GM23338 (cell line): ENCODE measurements at regions not wholly inside any gene's neighbourhood (a gene's known extent, or its start where the extent isn't known, plus 50 kb on each side); places are given as distances from the start of the nearest gene placed in this dataset.

Experiments used
- ATAC-seq: fragments of 200-7000 bp; cut with Tn5 transposase; 3 replicates; pipeline ENCODE4 v1.9.1; 2020
- DNase-seq: peaks from one replicate; pipeline ENCODE4 v3.0.0-alpha.2; 2015; ENCODE audit warnings: low spot score
- H2AFZ ChIP-seq: fragments of 200-600 bp; sonication (generic); 2 replicates; pipeline ENCODE4 v1.8.0; 2016; ENCODE audit warnings: antibody characterized with exemption, mild to moderate bottlenecking, moderate library complexity
- H3F3A ChIP-seq: fragments of 200-600 bp; sonication (generic); replicated peaks from 2 replicates; pipeline ENCODE4 v1.8.0; 2017; ENCODE audit warnings: antibody characterized with exemption, mixed run types, low read depth
- H3K27ac ChIP-seq: fragments of 200-600 bp; sonication (generic); 2 replicates; pipeline ENCODE4 v1.6.1; 2016; ENCODE audit warnings: low read depth
- H3K27me3 ChIP-seq: fragments of 200-600 bp; sonication (generic); 2 replicates; pipeline ENCODE4 v1.8.0; 2016; ENCODE audit warnings: mild to moderate bottlenecking, mixed run types, moderate library complexity; ENCODE audit not compliant: insufficient read depth
- H3K36me3 ChIP-seq: fragments of 200-600 bp; sonication (generic); 2 replicates; pipeline ENCODE4 v1.8.0; 2016; ENCODE audit warnings: mild to moderate bottlenecking; ENCODE audit not compliant: insufficient read depth
- H3K4me1 ChIP-seq: fragments of 200-600 bp; sonication (generic); 2 replicates; pipeline ENCODE4 v1.8.0; 2016; ENCODE audit warnings: mild to moderate bottlenecking, moderate library complexity; ENCODE audit not compliant: insufficient read depth
- H3K4me2 ChIP-seq: fragments of 200-600 bp; sonication (generic); 2 replicates; pipeline ENCODE4 v1.7.1; 2017; ENCODE audit warnings: mixed run types
- H3K4me3 ChIP-seq: fragments of 200-600 bp; sonication (generic); 2 replicates; pipeline ENCODE4 v1.6.1; 2016; ENCODE audit warnings: mixed run types
- H3K79me2 ChIP-seq: fragments of 200-600 bp; sonication (generic); replicated peaks from 2 replicates; pipeline ENCODE4 v1.8.0; 2017; ENCODE audit warnings: mild to moderate bottlenecking; ENCODE audit not compliant: insufficient read depth
- H3K9me2 ChIP-seq: fragments of 200-600 bp; sonication (generic); 2 replicates; pipeline ENCODE4 v1.8.0; 2017; ENCODE audit not compliant: insufficient read depth
- H4K20me1 ChIP-seq: fragments of 200-600 bp; sonication (generic); replicated peaks from 2 replicates; pipeline ENCODE4 v1.8.0; 2017; ENCODE audit warnings: mild to moderate bottlenecking; ENCODE audit not compliant: insufficient read depth
- H3K27ac Mint-ChIP-seq: 2 replicates; pipeline ENCODE4 v1.8.0; 2020; ENCODE audit warnings: inconsistent platforms, mild to moderate bottlenecking, moderate library complexity, mixed read lengths
- H3K27me3 Mint-ChIP-seq: 3 replicates; pipeline ENCODE4 v1.8.0; 2022; ENCODE audit warnings: low read depth, mild to moderate bottlenecking, moderate library complexity, mixed read lengths, inconsistent platforms; ENCODE audit not compliant: insufficient read depth, poor library complexity
- H3K36me3 Mint-ChIP-seq: 3 replicates; pipeline ENCODE4 v1.8.0; 2021; ENCODE audit warnings: low read depth, mild to moderate bottlenecking, inconsistent platforms, moderate library complexity, mixed read lengths
- H3K4me1 Mint-ChIP-seq: 3 replicates; pipeline ENCODE4 v1.8.0; 2020; ENCODE audit warnings: mild to moderate bottlenecking, inconsistent platforms, mixed read lengths
- H3K4me3 Mint-ChIP-seq: 3 replicates; pipeline ENCODE4 v1.8.0; 2021; ENCODE audit warnings: moderate library complexity, mild to moderate bottlenecking, inconsistent platforms, mixed read lengths
- H3K9me3 Mint-ChIP-seq: 3 replicates; pipeline ENCODE4 v1.8.0; 2020; ENCODE audit warnings: moderate library complexity, mild to moderate bottlenecking, inconsistent platforms, mixed read lengths
- CREB1 ChIP-seq: fragments of 250-450 bp; sonication (Bioruptor Pico); IDR thresholded peaks from 2 replicates; pipeline ENCODE4 v1.5.0; 2020; ENCODE audit warnings: low read depth, mild to moderate bottlenecking, moderate library complexity
- CTCF ChIP-seq, 2 experiments: fragments of 200-600 bp in 1 of 2; sonication (generic) in 1 of 2; conservative IDR thresholded peaks; 2 replicates each; pipeline versions ENCODE4 v1.5.1 to v1.6.1; 2016 to 2017; ENCODE audit warnings: antibody characterized with exemption in 2 of 2, low read depth in 2 of 2, mild to moderate bottlenecking in 2 of 2, moderate library complexity in 1 of 2
- ETS1 ChIP-seq: IDR thresholded peaks from 2 replicates; pipeline ENCODE4 v1.6.1; 2016; ENCODE audit warnings: antibody characterized with exemption
- EZH2 ChIP-seq: fragments of 200-600 bp; sonication (generic); IDR thresholded peaks from one replicate; pipeline ENCODE4 v1.8.0; 2017; ENCODE audit warnings: antibody characterized with exemption, mild to moderate bottlenecking, low read depth; ENCODE audit not compliant: unreplicated experiment
- EZH2phosphoT487 ChIP-seq: fragments of 200-600 bp; sonication (generic); IDR thresholded peaks from one replicate; pipeline ENCODE4 v1.8.1; 2018; ENCODE audit warnings: antibody characterized with exemption; ENCODE audit not compliant: unreplicated experiment
- JUNB ChIP-seq: IDR thresholded peaks from one replicate; pipeline ENCODE4 v1.6.1; 2016; ENCODE audit warnings: antibody characterized with exemption; ENCODE audit not compliant: unreplicated experiment
- NANOG ChIP-seq: IDR thresholded peaks from 2 replicates; pipeline ENCODE4 v1.6.1; 2016; ENCODE audit warnings: antibody characterized with exemption, borderline replicate concordance
- POLR2AphosphoS5 ChIP-seq: IDR thresholded peaks from 2 replicates; pipeline ENCODE4 v1.6.1; 2016; ENCODE audit warnings: antibody characterized with exemption, low read depth
- REST ChIP-seq: IDR thresholded peaks from one replicate; pipeline ENCODE4 v1.6.1; 2018; ENCODE audit warnings: antibody characterized with exemption; ENCODE audit not compliant: unreplicated experiment
- STAT1 ChIP-seq: IDR thresholded peaks from one replicate; pipeline ENCODE4 v1.6.1; 2016; ENCODE audit warnings: antibody characterized with exemption; ENCODE audit not compliant: unreplicated experiment
- ZNF114 ChIP-seq: fragments of 250-450 bp; sonication (Bioruptor Pico); IDR thresholded peaks from 2 replicates; pipeline ENCODE4 v1.5.0; 2020; ENCODE audit warnings: mild to moderate bottlenecking, moderate library complexity
- ZNF331 ChIP-seq: fragments of 250-450 bp; sonication (Bioruptor Pico); IDR thresholded peaks from 2 replicates; pipeline ENCODE4 v1.5.0; 2020; ENCODE audit warnings: low read depth, mild to moderate bottlenecking, moderate library complexity
- ZNF462 ChIP-seq: fragments of 250-450 bp; sonication (Bioruptor Pico); IDR thresholded peaks from 2 replicates; pipeline ENCODE4 v1.5.0; 2020; ENCODE audit warnings: mild to moderate bottlenecking, moderate library complexity

GRCh38 chr4:111982089-111982488 lies 163.2 kb upstream of the FAM241A start:
- Mint-ChIP-seq H3K36me3 (no peaks in the 10 kb centered on the region), H3K4me1 (peaks cover 20% of the 10 kb centered on the region), H3K27ac (no peak overlapping the region), H3K27me3 (peaks cover 3% of the 10 kb centered on the region), H3K9me3 (no peaks in the 10 kb centered on the region; the same call in 2 of the 3 replicates), H3K4me3 (no peak overlapping the region)
- ATAC-seq (no peak), DNase-seq (no peak)
- peaks cover 17% of the 10 kb centered on the region for H3K4me1 ChIP-seq
- H3F3A ChIP-seq, result no peaks in the 10 kb centered on the region
- no peaks in the 10 kb centered on the region for H3K79me2 ChIP-seq
- TF ChIP-seq ZNF462 (CRISPR knock-in tag) (no peak), JUNB (no peak), EZH2 (no peak), POLR2AphosphoS5 (no peak), ZNF114 (CRISPR knock-in tag) (no peak), ZNF331 (CRISPR knock-in tag) (no peak), CTCF (conservative IDR thresholded peaks at IDR 0.05; ENCODE audit: low read depth in 2 of 2) (no peak), REST (no peak), STAT1 (no peak), ETS1 (no peak), CREB1 (no peak), NANOG (no peak), EZH2phosphoT487 (no peak)
- H3K4me3 ChIP-seq, result no peak overlapping the region
- H3K4me2 ChIP-seq, result no peak overlapping the region
- no peak overlapping the region for H3K27ac ChIP-seq
- no peaks in the 10 kb centered on the region for H3K36me3 ChIP-seq
- no peaks in the 10 kb centered on the region; the same call in 1 of the 2 replicates for H3K9me2 ChIP-seq
- no peak overlapping the region for H2AFZ ChIP-seq
- no peaks in the 10 kb centered on the region for H3K27me3 ChIP-seq
- H4K20me1 ChIP-seq, result no peaks in the 10 kb centered on the region
